Heart left ventricle (tissue), 16 donors: ENCODE measurements at regions not wholly inside any gene's neighbourhood (a gene's known extent, or its start where the extent isn't known, plus 50 kb on each side); places are given as distances from the start of the nearest gene placed in this dataset.

Experiments used
- ATAC-seq, 4 donors: fragments of 200-7000 bp; cut with Tn5 transposase; one replicate each; pipeline ENCODE4 v1.9.1; 2020 to 2022; ENCODE audit warnings: moderate library complexity in 4 of 4, mild to moderate bottlenecking in 3 of 4, moderate number of reproducible peaks in 1 of 4
- DNase-seq, 5 donors: peaks; one replicate each; pipeline ENCODE4 v3.0.0-alpha.2; 2020
- H3K27ac ChIP-seq, 12 donors: fragments of 200-600 bp; sonication (generic) in 4 of 12; one replicate each; pipeline versions ENCODE4 v1.5.0 to v1.8.0; 2016 to 2022; ENCODE audit warnings: mild to moderate bottlenecking in 2 of 12
- H3K27me3 ChIP-seq, 9 donors: fragments of 200-600 bp; sonication (generic) in 2 of 9; one replicate each; pipeline versions ENCODE4 v1.5.1 to v1.8.0; 2016 to 2022; ENCODE audit warnings: mild to moderate bottlenecking in 3 of 9
- H3K36me3 ChIP-seq, 9 donors: fragments of 200-600 bp; sonication (generic) in 2 of 9; one replicate each; pipeline versions ENCODE4 v1.5.0 to v1.8.0; 2018 to 2022; ENCODE audit warnings: mild to moderate bottlenecking in 2 of 9
- H3K4me1 ChIP-seq, 12 donors: fragments of 200-600 bp; sonication (generic) in 4 of 12; one replicate each; pipeline versions ENCODE4 v1.5.0 to v1.8.0; 2016 to 2022; ENCODE audit warnings: mild to moderate bottlenecking in 3 of 12
- H3K4me3 ChIP-seq, 12 donors: fragments of 200-600 bp; sonication (generic) in 4 of 12; one replicate each; pipeline versions ENCODE4 v1.5.0 to v1.8.0; 2017 to 2022; ENCODE audit warnings: mild to moderate bottlenecking in 9 of 12, moderate library complexity in 4 of 12
- H3K9me3 ChIP-seq, 12 donors: fragments of 200-600 bp; sonication (generic) in 4 of 12; one replicate each; pipeline versions ENCODE4 v1.5.0 to v1.8.0; 2016 to 2022; ENCODE audit warnings: mild to moderate bottlenecking in 1 of 12
- CTCF ChIP-seq, 12 donors: fragments of 200-600 bp; sonication (generic) in 4 of 12; IDR thresholded peaks; one replicate each; pipeline versions ENCODE4 v1.5.0 to v1.8.0; 2018 to 2022; ENCODE audit warnings: antibody characterized with exemption in 12 of 12, mild to moderate bottlenecking in 5 of 12
- POLR2A ChIP-seq, 2 donors: fragments of 450-650 bp; IDR thresholded peaks; one replicate each; pipeline ENCODE4 v1.6.1; 2017; ENCODE audit warnings: antibody characterized with exemption in 2 of 2, mild to moderate bottlenecking in 2 of 2, moderate library complexity in 2 of 2
- WGBS, 4 donors: extraction: QIAGEN DNeasy Blood & Tissue Kit in 2 of 4; methylation state at CpG; one replicate each; pipeline versions ENCODE4 v1.1.5 to v1.1.7; 2013 to 2018; 5-methylcytosine and 5-hydroxymethylcytosine counted together
- intact Hi-C, 10 donors: fragments of 100-400 bp; cut with DNase I; formaldehyde crosslinking; loops; one replicate each; pipeline versions ENCODE4 v1.11.1 to v1.14.2; 2022
- donor health status: ischemic (EF 13 %, LVEDD 7.1; RV severe dilation, severe dysfunction).
- donor health status: healthy with polysubstance abuse.
- donor health status: DM: no; HTN: yes; CAD: no.
- donor health status: DM: no; HTN: no; CAD: no.
- donor health status: ischemic (EF 25% LVEDD 6.9; RV normal size, moderate dysfunction).
- donor health status: ischemic (EF 25% LVEDD 5.7; RV mildly dilated, moderate dysfunction).
- donor health status: healthy.
- donor health status: DM: yes; HTN: yes; CAD: no.
- donor health status: ischemic (EF 35%, LVEDD 5.7; RV mildly dilated, moderate dysfunction).
- donor health status: nonischemic (EF 11% LVEDD 7.7; RV severe dilation, severe dysfunction).
- donor health status: DM: yes; HTN: yes; CAD: no.
- donor health status: PGD.
- donor health status: ischemic (EF 29% LVEDD 5.4; RV normal size, mild dysfunction).
- donor health status: nonischemic (EF 23%, LVEDD 6.1; RV moderate dilation, normal function).

- H3K27me3 ChIP-seq: peaks cover 0 to 35% (median 7%) of the 10 kb centered on the region in 9 donors
- no peak for DNase-seq
- H3K36me3 ChIP-seq: no peaks in the 10 kb centered on the region
- no peaks in the 10 kb centered on the region for H3K9me3 ChIP-seq
- no peak overlapping the region for H3K27ac ChIP-seq
- TF ChIP-seq POLR2A (IDR thresholded peaks at IDR 0.05) (no peak), CTCF (IDR thresholded peaks at IDR 0.05) (no peak)
- WGBS, 4 donors: 11 to 28% (median 16%) methylated on average over 3 of the region's 3 CpGs
- intact Hi-C loops: no loop called here
- H3K4me3 ChIP-seq: no peak overlapping the region
- H3K4me1 ChIP-seq: no peaks in the 10 kb centered on the region
- no peak for ATAC-seq
Measured at GRCh38 chr19:29372461-29372860, 153.3 kb upstream of the VSTM2B start.

GRCh38 chr19:29372921-29373797 lies 152.6 kb upstream of the VSTM2B start:
- 72 to 79% (median 75%) methylated on average over 12 of the region's 12 CpGs for WGBS, 4 donors
- DNase-seq (no peak), ATAC-seq (no peak)
- H3K36me3 ChIP-seq: no peaks in the 10 kb centered on the region
- TF ChIP-seq CTCF (IDR thresholded peaks at IDR 0.05) (no peak), POLR2A (IDR thresholded peaks at IDR 0.05) (no peak)
- intact Hi-C loops: no loop called here
- no peaks in the 10 kb centered on the region for H3K9me3 ChIP-seq
- no peak overlapping the region for H3K27ac ChIP-seq
- no peak overlapping the region for H3K4me3 ChIP-seq
- no peaks in the 10 kb centered on the region for H3K4me1 ChIP-seq
- peaks cover 0 to 32% (median 7%) of the 10 kb centered on the region in 9 donors for H3K27me3 ChIP-seq

GRCh38 chr19:29375429-29376119 lies 150.2 kb upstream of the VSTM2B start:
- Histone ChIP-seq H3K27ac (no peak overlapping the region), H3K9me3 (no peaks in the 10 kb centered on the region), H3K4me3 (no peak overlapping the region), H3K4me1 (no peaks in the 10 kb centered on the region), H3K36me3 (no peaks in the 10 kb centered on the region), H3K27me3 (peaks cover 0 to 35% (median 7%) of the 10 kb centered on the region in 9 donors)
- TF ChIP-seq CTCF (IDR thresholded peaks at IDR 0.05) (no peak), POLR2A (IDR thresholded peaks at IDR 0.05) (no peak)
- intact Hi-C loops: no loop called here
- DNase-seq: no peak
- ATAC-seq: no peak
- 83 to 86% (median 85%) methylated on average over 18 of the region's 18 CpGs for WGBS, 4 donors

- DNase-seq (no peak), ATAC-seq (no peak)
- Histone ChIP-seq H3K4me1 (no peaks in the 10 kb centered on the region), H3K4me3 (no peak overlapping the region), H3K9me3 (no peaks in the 10 kb centered on the region), H3K27me3 (peaks cover 0 to 35% (median 7%) of the 10 kb centered on the region in 9 donors), H3K36me3 (no peaks in the 10 kb centered on the region), H3K27ac (no peak overlapping the region)
- WGBS, 4 donors: 47 to 63% (median 50%) methylated on average over 5 of the region's 5 CpGs
- no peak for TF ChIP-seq POLR2A (IDR thresholded peaks at IDR 0.05)
- no peak for TF ChIP-seq CTCF (IDR thresholded peaks at IDR 0.05)
- intact Hi-C loops: no loop called here
Measured at GRCh38 chr19:29376855-29377354, 148.9 kb upstream of the VSTM2B start.
